ENCODE measurements at regions not wholly inside any gene's neighbourhood (a gene's known extent, or its start where the extent isn't known, plus 50 kb on each side); places are given as distances from the start of the nearest gene placed in this dataset.

DNA sequence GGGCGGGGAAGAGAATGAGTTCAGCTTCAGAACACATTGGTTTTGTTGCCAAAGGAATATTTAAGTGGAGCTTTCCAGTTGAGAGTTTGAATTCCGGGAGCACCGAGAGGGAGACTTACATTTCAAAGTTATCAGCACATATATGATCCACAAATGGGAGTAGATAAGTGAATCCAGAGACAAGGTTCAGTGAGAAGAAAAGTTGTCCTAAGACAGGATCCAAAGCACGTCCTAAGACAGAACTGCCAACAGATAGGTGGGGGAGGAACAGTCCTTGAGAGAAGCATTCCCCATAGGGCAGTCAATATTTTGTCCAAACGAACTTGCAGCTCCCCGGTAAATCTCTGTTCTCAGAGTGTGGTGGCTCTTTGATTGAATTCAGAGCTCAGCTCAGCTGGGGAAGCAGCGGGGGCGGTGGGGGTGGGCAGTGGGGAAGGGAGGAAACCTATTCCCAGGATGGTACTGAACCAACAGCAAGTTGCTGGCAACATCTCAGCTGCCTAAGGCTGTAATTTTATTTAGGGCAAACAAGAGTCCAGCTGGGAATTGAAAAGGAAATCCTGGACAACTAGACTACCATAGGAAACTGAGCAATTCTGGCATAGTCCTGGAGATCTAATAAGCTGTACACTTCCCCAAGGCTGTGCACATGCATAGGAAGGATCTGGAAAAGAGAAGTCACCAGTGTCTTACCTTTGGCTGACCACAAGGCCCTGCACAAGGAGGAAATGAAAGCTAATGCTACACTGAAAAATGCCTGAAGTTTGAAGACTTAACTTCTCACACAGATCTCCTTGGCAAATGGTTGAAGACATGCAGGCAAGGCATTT is 94.2 kb upstream of the CXCL12 start:
- no peaks in the 10 kb centered on the region for H3K36me3 Mint-ChIP-seq
- ChIA-PET CTCF (no interaction called here), POLR2A (no interaction called here)
- H3K36me3 ChIP-seq (ENCODE audit: insufficient read depth, low read length): no peaks in the 10 kb centered on the region
- no peaks in the 10 kb centered on the region for H3K27me3 ChIP-seq (ENCODE audit: insufficient read depth, low read length, poor library complexity, severe bottlenecking)
- DNase-seq: no peak
- no peaks in the 10 kb centered on the region for H3K4me1 ChIP-seq (ENCODE audit: insufficient read depth, low read length)
- H3K9me3 Mint-ChIP-seq: peaks cover 0 to 11% (median 3%) of the 10 kb centered on the region in 5 donors
- H3K4me3 Mint-ChIP-seq: no peak overlapping the region
- peaks cover 2 to 3% of the 10 kb centered on the region in 2 donors for H3K27me3 Mint-ChIP-seq
- H3K4me3 ChIP-seq (ENCODE audit: low read length): no peak overlapping the region
- no peak overlapping the region for H3K27ac ChIP-seq (ENCODE audit: low read depth, low read length)
- no peaks in the 10 kb centered on the region for H3K9me3 ChIP-seq (ENCODE audit: low read length)
- H3K27ac Mint-ChIP-seq: no peak overlapping the region
- no peaks in the 10 kb centered on the region for H3K4me1 Mint-ChIP-seq

GRCh38 chr10:44492678-44493077 is 107.8 kb upstream of the CXCL12 start:
- ChIA-PET POLR2A (no interaction called here), CTCF (no interaction called here)
- Histone ChIP-seq H3K27ac (ENCODE audit: low read depth, low read length) (no peak overlapping the region), H3K4me1 (ENCODE audit: insufficient read depth, low read length) (no peaks in the 10 kb centered on the region), H3K36me3 (ENCODE audit: insufficient read depth, low read length) (no peaks in the 10 kb centered on the region), H3K27me3 (ENCODE audit: insufficient read depth, low read length, poor library complexity, severe bottlenecking) (no peaks in the 10 kb centered on the region), H3K4me3 (ENCODE audit: low read length) (no peak overlapping the region), H3K9me3 (ENCODE audit: low read length) (no peaks in the 10 kb centered on the region)
- no peak overlapping the region for H3K4me3 Mint-ChIP-seq
- no peaks in the 10 kb centered on the region for H3K36me3 Mint-ChIP-seq
- no peak overlapping the region for H3K27ac Mint-ChIP-seq
- H3K27me3 Mint-ChIP-seq: peaks cover 0 to 4% of the 10 kb centered on the region in 2 donors
- DNase-seq: no peak
- H3K4me1 Mint-ChIP-seq: no peaks in the 10 kb centered on the region
- H3K9me3 Mint-ChIP-seq: peaks cover 4 to 15% (median 10%) of the 10 kb centered on the region in 5 donors

GRCh38 chr10:44498222-44498621 is 113.3 kb upstream of the CXCL12 start:
- Mint-ChIP-seq H3K9me3 (peaks cover 0 to 13% (median 3%) of the 10 kb centered on the region in 5 donors), H3K27ac (no peak overlapping the region), H3K4me3 (no peak overlapping the region), H3K27me3 (no peaks in the 10 kb centered on the region), H3K36me3 (no peaks in the 10 kb centered on the region), H3K4me1 (no peaks in the 10 kb centered on the region)
- no peaks in the 10 kb centered on the region for H3K9me3 ChIP-seq (ENCODE audit: low read length)
- H3K27ac ChIP-seq (ENCODE audit: low read depth, low read length): no peak overlapping the region
- no peak overlapping the region for H3K4me3 ChIP-seq (ENCODE audit: low read length)
- no peaks in the 10 kb centered on the region for H3K36me3 ChIP-seq (ENCODE audit: insufficient read depth, low read length)
- H3K27me3 ChIP-seq (ENCODE audit: insufficient read depth, low read length, poor library complexity, severe bottlenecking): no peaks in the 10 kb centered on the region
- no peaks in the 10 kb centered on the region for H3K4me1 ChIP-seq (ENCODE audit: insufficient read depth, low read length)
- ChIA-PET POLR2A (no interaction called here), CTCF (no interaction called here)
- DNase-seq: no peak

DNA sequence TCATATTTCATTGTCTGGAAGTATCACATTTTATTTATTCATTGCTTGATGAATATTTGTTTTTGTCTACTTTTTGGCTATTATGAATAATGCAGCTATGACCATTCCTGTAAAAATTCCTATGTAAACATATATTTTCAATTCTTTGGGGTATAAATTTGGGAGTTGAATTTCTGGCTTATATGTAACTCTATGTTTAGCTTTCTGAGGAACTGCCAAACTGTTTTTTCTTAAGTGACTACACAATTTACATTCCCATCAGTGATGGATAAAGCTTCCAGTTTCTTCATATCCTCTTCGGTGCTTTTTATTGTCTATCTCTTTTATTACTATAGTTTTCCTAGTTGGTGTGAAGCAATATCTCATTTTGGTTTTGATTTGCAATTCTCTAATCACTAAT is 115.6 kb upstream of the CXCL12 start:
- Mint-ChIP-seq H3K27ac (no peak overlapping the region), H3K4me3 (no peak overlapping the region), H3K4me1 (no peaks in the 10 kb centered on the region), H3K9me3 (peaks cover 0 to 13% (median 0%) of the 10 kb centered on the region in 5 donors), H3K27me3 (no peaks in the 10 kb centered on the region), H3K36me3 (no peaks in the 10 kb centered on the region)
- no peak overlapping the region for H3K27ac ChIP-seq (ENCODE audit: low read depth, low read length)
- no peaks in the 10 kb centered on the region for H3K9me3 ChIP-seq (ENCODE audit: low read length)
- CTCF ChIA-PET: no interaction called here
- H3K27me3 ChIP-seq (ENCODE audit: insufficient read depth, low read length, poor library complexity, severe bottlenecking): no peaks in the 10 kb centered on the region
- H3K4me1 ChIP-seq (ENCODE audit: insufficient read depth, low read length): no peaks in the 10 kb centered on the region
- no peak overlapping the region for H3K4me3 ChIP-seq (ENCODE audit: low read length)
- H3K36me3 ChIP-seq (ENCODE audit: insufficient read depth, low read length): no peaks in the 10 kb centered on the region
- POLR2A ChIA-PET: no interaction called here
- DNase-seq: no peak

- Mint-ChIP-seq H3K4me3 (no peak overlapping the region), H3K9me3 (peaks cover 0 to 2% (median 0%) of the 10 kb centered on the region in 5 donors), H3K27ac (no peak overlapping the region), H3K4me1 (no peaks in the 10 kb centered on the region), H3K36me3 (no peaks in the 10 kb centered on the region), H3K27me3 (no peaks in the 10 kb centered on the region)
- Histone ChIP-seq H3K36me3 (ENCODE audit: insufficient read depth, low read length) (no peaks in the 10 kb centered on the region), H3K9me3 (ENCODE audit: low read length) (no peaks in the 10 kb centered on the region), H3K4me3 (ENCODE audit: low read length) (no peak overlapping the region), H3K27ac (ENCODE audit: low read depth, low read length) (no peak overlapping the region), H3K27me3 (ENCODE audit: insufficient read depth, low read length, poor library complexity, severe bottlenecking) (no peaks in the 10 kb centered on the region), H3K4me1 (ENCODE audit: insufficient read depth, low read length) (no peaks in the 10 kb centered on the region)
- ChIA-PET CTCF (no interaction called here), POLR2A (no interaction called here)
- no peak for DNase-seq
Observed at GRCh38 chr10:44506386-44506785, 121.5 kb upstream of the CXCL12 start.

DNA sequence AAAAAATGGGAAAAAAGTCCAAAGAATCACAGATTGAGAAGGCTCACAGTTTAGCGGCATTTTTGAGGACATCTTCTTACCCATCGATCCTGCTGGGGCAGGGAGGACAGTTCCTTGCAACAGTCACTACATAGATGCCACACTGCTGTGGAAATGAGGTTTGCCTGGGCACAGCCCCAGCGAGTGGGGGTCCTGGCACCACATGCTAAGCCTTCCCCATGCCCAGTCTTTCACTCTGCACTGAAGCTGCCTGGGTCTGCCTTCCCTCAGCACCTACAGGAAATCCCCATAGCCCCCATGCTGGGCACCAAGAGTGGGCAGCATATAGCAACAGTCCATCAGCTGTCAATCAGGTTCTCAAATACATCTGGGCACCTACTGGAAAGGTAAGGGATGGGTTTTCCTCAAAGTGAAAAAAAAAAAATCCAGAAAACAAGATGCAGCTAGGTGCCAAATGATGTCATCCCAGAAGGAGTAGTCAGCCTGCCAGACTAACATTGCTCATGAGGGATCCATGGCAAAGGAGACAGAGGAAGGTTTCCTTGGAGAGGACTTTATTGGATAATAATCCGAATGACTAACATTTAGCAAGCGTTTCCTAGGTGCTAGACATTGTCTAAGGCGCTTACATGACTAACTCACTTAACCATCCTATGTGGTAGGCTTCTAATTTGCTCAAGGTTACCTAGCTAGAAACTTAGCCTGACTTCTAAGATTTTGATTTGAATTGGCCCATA is 125.7 kb upstream of the CXCL12 start:
- Mint-ChIP-seq H3K36me3 (no peaks in the 10 kb centered on the region), H3K27ac (no peak overlapping the region), H3K27me3 (no peaks in the 10 kb centered on the region), H3K9me3 (peaks cover 0 to 2% (median 0%) of the 10 kb centered on the region in 5 donors), H3K4me1 (no peaks in the 10 kb centered on the region), H3K4me3 (no peak overlapping the region)
- H3K9me3 ChIP-seq (ENCODE audit: low read length): no peaks in the 10 kb centered on the region
- no peaks in the 10 kb centered on the region for H3K4me1 ChIP-seq (ENCODE audit: insufficient read depth, low read length)
- ChIA-PET POLR2A (no interaction called here), CTCF (interaction anchor here (1.3 kb wide), 1 partner anchor 8 kb away, joined by 3 read pairs; no protein-coding TSS in a partner anchor)
- H3K36me3 ChIP-seq (ENCODE audit: insufficient read depth, low read length): no peaks in the 10 kb centered on the region
- no peaks in the 10 kb centered on the region for H3K27me3 ChIP-seq (ENCODE audit: insufficient read depth, low read length, poor library complexity, severe bottlenecking)
- H3K4me3 ChIP-seq (ENCODE audit: low read length): no peak overlapping the region
- no peak for DNase-seq
- H3K27ac ChIP-seq (ENCODE audit: low read depth, low read length): no peak overlapping the region

DNA sequence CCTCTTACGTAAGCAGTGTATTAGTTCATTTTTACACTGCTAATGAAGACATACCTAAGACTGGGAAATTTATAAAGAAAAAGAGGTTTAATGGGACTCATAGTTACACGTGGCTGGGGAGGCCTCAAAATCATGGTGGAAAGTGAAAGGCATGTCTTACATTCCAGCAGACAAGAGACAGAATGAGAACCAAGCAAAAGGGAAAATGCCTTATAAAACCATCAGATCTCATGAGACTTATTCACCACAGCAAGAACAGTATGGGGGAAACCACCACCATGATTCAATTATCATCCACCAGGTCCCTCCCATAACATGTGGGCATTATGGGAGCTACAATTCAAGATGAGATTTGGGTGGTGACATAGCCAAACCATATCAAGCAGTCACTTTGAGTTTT is 126.3 kb upstream of the CXCL12 start:
- Histone ChIP-seq H3K4me3 (ENCODE audit: low read length) (no peak overlapping the region), H3K27me3 (ENCODE audit: insufficient read depth, low read length, poor library complexity, severe bottlenecking) (no peaks in the 10 kb centered on the region), H3K9me3 (ENCODE audit: low read length) (no peaks in the 10 kb centered on the region), H3K4me1 (ENCODE audit: insufficient read depth, low read length) (no peaks in the 10 kb centered on the region), H3K36me3 (ENCODE audit: insufficient read depth, low read length) (no peaks in the 10 kb centered on the region), H3K27ac (ENCODE audit: low read depth, low read length) (no peak overlapping the region)
- Mint-ChIP-seq H3K4me1 (no peaks in the 10 kb centered on the region), H3K27ac (no peak overlapping the region), H3K4me3 (no peak overlapping the region), H3K36me3 (no peaks in the 10 kb centered on the region), H3K27me3 (no peaks in the 10 kb centered on the region), H3K9me3 (peaks cover 0 to 2% (median 0%) of the 10 kb centered on the region in 5 donors)
- DNase-seq: no peak
- POLR2A ChIA-PET: no interaction called here
- CTCF ChIA-PET: no interaction called here

- H3K4me3 ChIP-seq (ENCODE audit: low read length): no peak overlapping the region
- H3K27me3 ChIP-seq (ENCODE audit: insufficient read depth, low read length, poor library complexity, severe bottlenecking): no peaks in the 10 kb centered on the region
- H3K4me1 Mint-ChIP-seq: no peaks in the 10 kb centered on the region
- CTCF ChIA-PET: no interaction called here
- no peaks in the 10 kb centered on the region for H3K27me3 Mint-ChIP-seq
- no peaks in the 10 kb centered on the region for H3K4me1 ChIP-seq (ENCODE audit: insufficient read depth, low read length)
- H3K27ac Mint-ChIP-seq: no peak overlapping the region
- H3K4me3 Mint-ChIP-seq: no peak overlapping the region
- no peaks in the 10 kb centered on the region for H3K36me3 ChIP-seq (ENCODE audit: insufficient read depth, low read length)
- no peaks in the 10 kb centered on the region for H3K36me3 Mint-ChIP-seq
- no peak for DNase-seq
- no peak overlapping the region for H3K27ac ChIP-seq (ENCODE audit: low read depth, low read length)
- POLR2A ChIA-PET: no interaction called here
- peaks cover 0 to 2% (median 0%) of the 10 kb centered on the region in 5 donors for H3K9me3 Mint-ChIP-seq
- no peaks in the 10 kb centered on the region for H3K9me3 ChIP-seq (ENCODE audit: low read length)
Observed at GRCh38 chr10:44511601-44512000, 126.7 kb upstream of the CXCL12 start.

Measured in CD8-positive, alpha-beta memory T cell (primary cell).